Coronary artery (tissue), 2 donors: ENCODE measurements at regions not wholly inside any gene's neighbourhood (a gene's known extent, or its start where the extent isn't known, plus 50 kb on each side); places are given as distances from the start of the nearest gene placed in this dataset.

Experiments
- DNase-seq: peaks from one replicate; pipeline ENCODE4 v3.0.0-alpha.2; 2017; ENCODE audit warnings: low spot score
- H3K27ac ChIP-seq, 2 donors: fragments of 200-600 bp; sonication (generic); one replicate each; pipeline ENCODE4 v1.5.1; 2016 to 2019
- H3K4me3 ChIP-seq: fragments of 200-600 bp; sonication (generic); 2 replicates; pipeline ENCODE4 v1.5.1; 2016; ENCODE audit warnings: mild to moderate bottlenecking, moderate library complexity
- TF ChIP-seq, protein P1 (sequence below): fragments of 200-600 bp; sonication (generic); IDR thresholded peaks from one replicate; pipeline ENCODE4 v1.5.1; 2019; ENCODE audit warnings: antibody characterized with exemption

DNA sequence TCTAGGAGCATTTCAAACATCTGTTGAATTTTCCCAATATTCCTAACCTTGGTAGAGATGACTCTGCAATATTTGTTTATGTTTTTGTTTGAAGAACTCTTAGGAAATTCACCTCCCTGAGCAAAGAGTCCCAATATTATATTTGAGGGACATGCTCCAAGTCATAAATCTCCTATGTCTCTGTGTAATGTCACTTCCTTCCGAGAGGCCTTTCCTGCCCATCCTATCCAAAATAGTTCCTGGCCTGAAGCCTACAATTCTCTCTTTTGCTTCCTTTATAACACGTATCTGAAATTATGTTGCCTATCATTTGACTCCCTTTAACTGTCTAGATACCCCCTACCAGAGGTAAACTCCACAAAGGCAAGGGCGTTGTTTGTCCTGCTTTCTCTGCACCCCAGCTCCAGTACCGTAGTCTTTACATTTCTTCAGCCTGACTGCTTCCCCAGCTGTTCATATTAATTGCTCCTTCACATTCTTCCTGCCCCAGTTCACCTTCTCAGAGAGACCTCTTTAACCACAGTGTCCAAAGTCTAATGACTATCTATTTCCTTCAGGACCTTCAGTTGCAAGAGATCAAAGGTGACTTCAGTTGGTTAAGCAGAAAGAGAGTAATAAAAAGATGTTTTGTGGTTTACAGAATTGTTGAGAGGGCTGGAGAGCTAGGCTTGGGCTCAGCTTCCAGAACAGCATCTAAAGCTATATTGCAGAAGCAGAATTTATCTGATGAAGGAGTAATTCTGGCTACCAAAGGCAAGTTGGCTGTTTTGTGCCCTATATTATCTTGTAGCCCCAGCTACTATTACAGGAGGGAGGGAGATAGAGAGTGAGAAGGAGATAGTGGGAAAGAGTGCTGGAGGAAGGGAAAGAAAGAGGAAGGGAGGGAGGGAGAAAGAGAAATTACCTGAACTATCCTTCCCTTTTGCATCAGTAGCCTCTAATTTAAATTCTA, 109.3 kb upstream of the TMEM161B start:
- TF ChIP-seq, protein P1, sequence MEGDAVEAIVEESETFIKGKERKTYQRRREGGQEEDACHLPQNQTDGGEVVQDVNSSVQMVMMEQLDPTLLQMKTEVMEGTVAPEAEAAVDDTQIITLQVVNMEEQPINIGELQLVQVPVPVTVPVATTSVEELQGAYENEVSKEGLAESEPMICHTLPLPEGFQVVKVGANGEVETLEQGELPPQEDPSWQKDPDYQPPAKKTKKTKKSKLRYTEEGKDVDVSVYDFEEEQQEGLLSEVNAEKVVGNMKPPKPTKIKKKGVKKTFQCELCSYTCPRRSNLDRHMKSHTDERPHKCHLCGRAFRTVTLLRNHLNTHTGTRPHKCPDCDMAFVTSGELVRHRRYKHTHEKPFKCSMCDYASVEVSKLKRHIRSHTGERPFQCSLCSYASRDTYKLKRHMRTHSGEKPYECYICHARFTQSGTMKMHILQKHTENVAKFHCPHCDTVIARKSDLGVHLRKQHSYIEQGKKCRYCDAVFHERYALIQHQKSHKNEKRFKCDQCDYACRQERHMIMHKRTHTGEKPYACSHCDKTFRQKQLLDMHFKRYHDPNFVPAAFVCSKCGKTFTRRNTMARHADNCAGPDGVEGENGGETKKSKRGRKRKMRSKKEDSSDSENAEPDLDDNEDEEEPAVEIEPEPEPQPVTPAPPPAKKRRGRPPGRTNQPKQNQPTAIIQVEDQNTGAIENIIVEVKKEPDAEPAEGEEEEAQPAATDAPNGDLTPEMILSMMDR: no peak
- Histone ChIP-seq H3K4me3 (no peak overlapping the region), H3K27ac (no peak overlapping the region)
- no peak for DNase-seq

DNA sequence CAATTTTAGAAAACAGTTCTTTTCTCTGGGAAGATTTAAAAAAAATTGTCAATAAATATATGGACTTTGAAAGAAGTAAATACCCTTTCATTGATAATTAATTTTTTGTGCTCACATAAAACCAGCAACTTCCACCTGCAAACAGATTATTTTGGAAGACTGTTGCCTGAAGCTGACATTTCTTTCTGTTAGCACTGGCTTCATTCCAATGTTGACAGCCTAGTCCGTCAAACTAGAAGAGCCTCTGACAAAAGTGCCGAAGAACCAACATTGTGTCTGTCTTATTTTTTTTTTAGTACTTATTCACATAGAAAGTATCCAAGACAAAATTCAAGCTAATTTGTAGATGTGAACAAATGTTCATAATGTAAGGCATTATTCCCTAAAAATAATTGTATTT, 108.6 kb upstream of the TMEM161B start:
- no peak for DNase-seq
- H3K27ac ChIP-seq: no peak overlapping the region
- TF ChIP-seq, protein P1: no peak
- no peak overlapping the region for H3K4me3 ChIP-seq

DNA sequence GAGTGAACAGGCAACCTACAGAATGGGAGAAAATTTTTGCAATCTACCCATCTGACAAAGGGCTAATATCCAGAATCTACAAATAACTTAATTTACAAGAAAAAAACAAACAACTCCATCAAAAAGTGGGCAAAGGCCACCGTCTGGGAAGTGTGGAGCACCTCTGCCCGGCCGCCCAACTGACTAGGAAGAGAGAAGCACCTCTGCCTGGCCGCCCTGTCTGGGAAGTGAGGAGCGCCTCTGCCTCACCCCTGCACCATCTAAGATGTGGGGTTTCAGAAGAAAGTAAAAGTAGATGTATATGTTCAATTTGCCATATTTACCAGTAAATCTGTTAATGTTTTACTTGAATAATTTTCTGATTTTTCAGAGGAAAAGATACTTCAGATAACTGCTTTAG, 108.1 kb upstream of the TMEM161B start:
- no peak overlapping the region for H3K4me3 ChIP-seq
- no peak for DNase-seq
- H3K27ac ChIP-seq: no peak overlapping the region
- TF ChIP-seq, protein P1: no peak

DNA sequence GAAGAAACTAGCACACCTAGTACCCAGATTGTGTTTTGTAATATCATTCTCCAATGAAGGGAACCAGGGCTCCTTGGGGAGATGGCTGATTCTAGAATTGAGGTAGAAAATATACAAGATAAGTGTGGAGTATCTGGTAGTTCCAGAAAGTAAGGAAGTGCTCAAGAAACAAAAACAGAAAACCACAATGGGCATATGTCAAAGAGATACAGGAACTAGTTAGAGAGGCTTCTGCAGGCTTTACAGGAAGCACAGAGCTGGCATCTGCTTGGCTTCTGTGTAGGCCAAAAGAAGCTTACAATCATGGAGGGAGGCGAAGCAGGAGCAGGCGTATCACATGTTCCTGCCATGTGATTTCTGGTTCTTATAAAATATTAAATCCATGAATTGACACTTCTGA, 105.7 kb upstream of the TMEM161B start:
- no peak overlapping the region for H3K27ac ChIP-seq
- no peak for DNase-seq
- TF ChIP-seq, protein P1: no peak
- H3K4me3 ChIP-seq: no peak overlapping the region

DNA sequence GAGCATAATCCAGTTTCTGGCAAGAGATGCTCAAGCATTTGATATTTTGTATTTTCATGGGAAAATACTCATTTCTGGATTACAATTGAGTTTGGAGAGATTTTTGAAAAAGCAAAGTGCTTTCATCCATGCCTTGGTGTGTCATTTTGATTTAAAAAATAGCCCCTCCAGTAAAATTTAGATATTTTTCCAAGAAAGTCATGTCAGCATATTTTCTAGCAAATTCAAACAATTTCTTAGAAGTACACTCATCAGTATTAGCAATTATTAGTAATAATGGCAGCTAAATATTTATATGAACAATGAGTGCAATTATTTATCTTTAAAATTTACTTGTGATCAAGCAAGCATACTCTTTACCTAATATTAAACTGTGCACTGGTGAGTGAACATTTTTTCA, 102.2 kb upstream of the TMEM161B start:
- Histone ChIP-seq H3K4me3 (no peak overlapping the region), H3K27ac (no peak overlapping the region)
- no peak for DNase-seq
- TF ChIP-seq, protein P1: no peak

DNA sequence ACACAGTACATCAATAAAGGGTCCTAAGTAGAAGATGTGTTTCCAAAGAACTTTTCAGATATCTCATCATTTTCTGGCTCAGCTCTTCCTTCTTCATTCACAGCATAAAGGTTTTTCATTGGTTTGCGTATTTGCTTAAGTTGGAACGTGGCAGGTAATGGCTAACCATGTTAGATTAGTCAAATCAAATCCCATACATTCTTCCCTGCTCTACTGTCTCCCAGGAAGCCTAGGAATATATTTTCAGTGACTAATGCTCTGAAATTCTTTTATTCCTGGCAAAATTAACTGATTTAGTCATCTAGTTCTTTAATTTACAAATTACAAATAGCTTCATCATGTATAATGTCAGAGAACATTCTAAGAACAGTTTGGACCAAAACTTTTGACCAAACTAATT, 99.6 kb upstream of the TMEM161B start:
- DNase-seq: no peak
- no peak overlapping the region for H3K4me3 ChIP-seq
- TF ChIP-seq, protein P1: no peak

DNA sequence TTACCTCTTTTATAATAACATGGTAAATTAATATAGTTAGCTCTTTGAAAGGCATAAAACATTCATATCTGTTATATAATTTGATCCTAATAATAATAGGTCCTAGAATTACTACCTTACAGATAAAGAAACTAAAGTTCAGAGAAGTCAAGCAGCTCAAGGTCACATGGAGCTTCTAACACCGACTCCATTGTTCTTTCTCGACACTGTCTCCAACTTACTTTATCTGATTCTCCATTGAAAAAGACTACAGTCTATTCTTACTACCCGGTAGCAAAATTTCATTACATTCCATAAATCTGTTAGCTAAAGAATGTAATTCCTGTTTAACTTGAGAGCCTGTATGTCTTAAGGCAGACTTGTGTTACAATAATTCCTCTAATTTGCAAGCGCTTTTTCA, 96.3 kb upstream of the TMEM161B start:
- no peak for DNase-seq
- Histone ChIP-seq H3K27ac (no peak overlapping the region), H3K4me3 (no peak overlapping the region)
- TF ChIP-seq, protein P1: no peak

More for the DNA sequence above, 99.6 kb upstream of the TMEM161B start:
- no peak overlapping the region for H3K27ac ChIP-seq
